GM21723 (cell line): ENCODE measurements at regions not wholly inside any gene's neighbourhood (a gene's known extent, or its start where the extent isn't known, plus 50 kb on each side); places are given as distances from the start of the nearest gene placed in this dataset.
"Not testable (repeated sequence)": the region's sequence is repeated elsewhere in the genome, so short reads cannot be mapped to it uniquely, and the experiment has no call there.

ENCODE experiments used
- ATAC-seq: cut with Tn5 transposase; IDR thresholded peaks from one replicate; pipeline ENCODE4 v1.9.1; 2021; ENCODE audit warnings: mild to moderate bottlenecking, moderate library complexity; ENCODE audit not compliant: unreplicated experiment

GRCh38 chr2:13791019-13791547 is 841.4 kb upstream of the LRATD1 start:
- ATAC-seq: no peak

DNA sequence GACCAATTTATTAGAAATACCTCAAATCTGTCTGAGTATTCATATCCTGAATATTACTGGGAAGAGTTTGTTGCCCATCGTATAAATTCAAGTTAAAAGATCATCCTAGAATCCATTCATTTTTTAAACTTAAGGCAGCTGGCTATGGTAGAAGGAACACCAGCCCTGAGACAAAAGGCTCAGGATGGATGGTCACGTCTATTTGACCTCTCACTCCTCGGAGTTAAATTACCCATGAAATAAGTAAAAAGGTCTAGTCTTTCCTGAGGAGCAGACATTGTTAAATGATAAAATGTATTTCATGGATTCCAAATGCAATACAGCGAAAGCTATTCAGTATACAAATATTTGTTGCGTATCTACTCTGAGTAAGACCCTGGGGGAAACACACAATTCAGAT is 826.0 kb upstream of the LRATD1 start:
- ATAC-seq: no peak

DNA sequence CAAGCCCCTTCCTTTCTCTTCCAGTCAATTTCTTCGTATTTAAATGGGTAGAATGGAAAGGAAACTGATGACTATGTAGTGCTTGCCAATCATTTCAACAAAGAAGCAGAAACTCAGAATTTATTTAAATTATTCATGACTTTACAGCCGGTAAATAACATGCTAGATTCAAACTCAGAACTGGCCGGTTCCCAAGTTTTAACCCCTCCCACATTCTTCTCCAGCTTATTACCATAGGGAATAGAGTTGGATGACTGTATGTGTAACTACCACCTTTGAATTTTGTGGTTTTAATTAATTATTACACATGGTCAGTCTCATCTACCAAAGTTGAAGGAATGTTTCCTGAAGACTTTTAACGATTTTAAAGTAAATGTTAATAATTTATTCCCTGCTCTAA is 819.3 kb upstream of the LRATD1 start:
- ATAC-seq: no peak

DNA sequence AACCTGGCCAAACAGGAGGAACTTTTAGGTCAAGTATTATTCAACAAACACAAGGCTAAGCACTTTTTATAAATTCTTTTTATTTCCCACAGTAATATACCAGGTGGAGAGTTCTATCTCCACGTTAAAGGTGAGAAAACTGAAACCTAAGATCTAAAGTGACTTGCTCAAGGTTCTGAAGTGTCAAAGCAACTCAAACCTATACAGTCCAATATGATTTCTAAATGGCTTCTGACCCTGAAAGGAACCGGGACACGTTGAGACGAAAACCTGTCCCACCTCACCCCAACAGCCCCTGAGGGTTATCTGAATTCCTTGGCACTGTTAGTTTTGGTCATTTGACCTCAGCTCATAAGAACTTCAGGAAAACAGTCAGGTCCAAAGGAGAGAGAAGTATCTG is 814.5 kb upstream of the LRATD1 start:
- ATAC-seq: no peak

DNA sequence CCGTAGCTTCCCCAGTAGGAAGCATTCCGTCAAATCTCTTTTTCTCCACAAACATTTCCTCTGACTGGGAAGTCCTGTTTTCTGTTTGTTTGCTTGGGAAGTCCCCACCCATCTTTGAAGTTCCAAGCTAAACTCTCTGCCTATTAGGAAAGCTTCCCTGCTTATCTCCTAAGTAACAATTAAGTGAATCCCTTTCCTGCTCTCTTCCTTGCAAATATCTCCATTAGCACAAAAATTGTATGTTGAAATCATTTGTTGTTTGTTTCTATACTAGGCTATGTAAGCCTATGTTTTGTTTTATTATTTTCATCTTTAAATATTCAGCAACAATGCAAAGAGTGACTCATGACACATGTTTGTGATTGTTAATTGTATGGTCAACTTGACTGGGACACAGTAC is 812.6 kb upstream of the LRATD1 start:
- no peak for ATAC-seq

DNA sequence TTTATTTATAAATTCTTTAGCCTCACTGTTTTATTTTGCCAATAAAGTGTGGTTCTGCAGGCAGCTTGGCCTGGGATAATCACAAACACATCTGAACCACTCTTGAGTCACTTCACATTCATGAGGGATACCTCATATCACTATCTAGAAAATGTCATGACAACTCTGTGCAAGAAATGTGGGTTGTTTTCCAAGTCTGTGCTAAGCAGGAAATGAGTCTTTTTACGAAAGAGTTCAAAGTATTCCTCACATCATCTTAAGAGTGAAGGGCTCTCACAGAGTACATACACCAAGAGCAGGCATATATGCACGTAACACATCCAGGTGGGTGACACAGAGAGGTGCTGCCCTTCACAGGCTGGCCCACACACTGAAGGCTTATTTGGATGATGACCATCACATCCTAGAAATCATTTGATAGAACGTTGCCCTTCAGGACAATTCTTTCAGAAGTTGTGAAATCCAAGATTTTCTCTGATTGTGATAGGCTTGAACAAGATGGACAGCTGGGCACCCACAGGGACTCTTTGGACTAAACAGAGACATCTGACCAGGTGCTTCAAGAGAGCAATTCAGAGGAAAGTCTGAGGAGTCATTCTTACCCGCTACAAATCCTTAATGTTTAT is 811.1 kb upstream of the LRATD1 start:
- no peak for ATAC-seq

DNA sequence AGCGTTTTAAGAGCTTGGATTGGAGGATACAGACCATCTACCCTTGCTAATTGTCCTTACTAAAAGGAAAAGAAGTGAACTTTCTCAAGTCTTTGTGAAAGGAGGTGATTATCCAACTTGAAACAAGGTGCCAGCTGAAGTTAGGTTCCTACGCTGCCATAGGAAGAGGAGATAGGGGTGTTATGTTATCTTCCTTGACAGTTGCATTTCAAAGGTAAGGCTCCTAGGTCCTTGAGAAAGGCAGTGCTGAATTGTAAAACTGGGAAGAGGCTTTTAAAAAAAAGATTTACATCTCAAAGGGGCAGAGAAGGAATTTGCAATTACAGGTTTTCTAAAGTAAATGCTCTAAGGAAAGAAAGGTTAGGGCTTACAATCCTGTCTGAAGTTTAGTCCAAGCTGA is 810.2 kb upstream of the LRATD1 start:
- no peak for ATAC-seq

- no peak for ATAC-seq
These were observed 806.1 kb upstream of the LRATD1 start for GRCh38 chr2:13826314-13826853.

DNA sequence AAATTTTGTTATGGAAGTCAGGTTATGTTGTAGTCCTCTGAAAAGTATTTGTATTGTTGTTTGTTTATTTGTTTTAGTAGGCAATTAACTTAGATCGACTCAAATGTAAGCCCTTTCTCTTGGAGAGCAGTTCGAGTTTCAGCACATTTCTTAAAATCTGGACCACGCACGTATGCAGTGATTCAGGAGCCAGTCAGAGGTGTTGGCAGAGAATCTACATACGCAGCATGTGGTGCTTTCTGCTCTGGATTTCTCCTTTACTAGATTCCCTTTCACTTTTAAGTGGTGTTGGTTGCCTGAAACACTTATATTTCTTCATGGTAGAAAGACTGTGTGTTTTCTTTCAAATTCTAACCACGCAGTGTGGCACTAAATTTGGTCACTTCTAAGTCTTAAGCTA is 773.9 kb upstream of the LRATD1 start:
- no peak for ATAC-seq

DNA sequence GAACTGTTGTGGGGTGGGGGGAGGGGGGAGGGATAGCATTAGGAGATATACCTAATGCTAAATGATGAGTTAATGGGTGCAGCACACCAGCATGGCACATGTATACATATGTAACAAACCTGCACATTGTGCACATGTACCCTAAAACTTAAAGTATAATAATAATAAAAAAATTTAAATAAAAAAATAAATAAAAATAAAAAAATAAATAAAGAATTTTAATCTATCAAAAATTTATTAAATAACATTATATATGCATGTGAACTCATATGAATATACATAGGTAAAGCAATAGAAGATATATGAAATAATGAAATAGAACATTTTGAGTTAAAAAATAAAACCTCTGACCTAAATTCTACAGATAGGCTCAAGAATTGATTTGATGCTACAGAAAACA is 764.2 kb upstream of the LRATD1 start:
- not testable (repeated sequence) for ATAC-seq

DNA sequence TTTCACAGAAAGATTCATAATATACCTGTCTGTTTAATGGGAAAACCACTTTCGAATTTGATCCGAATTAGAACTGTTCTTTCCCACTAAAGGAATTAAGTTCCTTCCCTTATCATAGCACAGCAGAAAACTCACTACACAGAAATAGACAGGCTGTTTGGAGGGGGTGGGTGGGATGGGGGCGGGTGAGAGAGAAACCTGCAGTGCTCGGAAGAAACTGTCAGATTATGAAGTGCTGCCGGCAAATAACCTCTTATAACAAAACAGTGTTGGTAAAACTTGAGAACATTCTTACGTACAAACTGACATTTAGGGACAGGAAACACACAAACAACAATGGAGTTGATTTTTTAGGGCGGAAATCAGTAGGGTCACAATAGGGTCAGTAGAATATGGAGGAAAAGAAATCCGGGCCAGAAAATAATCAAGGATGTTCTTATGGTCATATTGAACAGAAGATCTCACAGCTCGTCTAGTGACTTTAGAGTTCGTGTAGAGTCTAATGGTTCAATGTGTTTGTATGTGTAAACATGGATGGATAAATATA is 756.0 kb upstream of the LRATD1 start:
- ATAC-seq: no peak

GRCh38 chr2:13877571-13877970 is 754.9 kb upstream of the LRATD1 start:
- no peak for ATAC-seq

- no peak for ATAC-seq
These were observed 748.1 kb upstream of the LRATD1 start for GRCh38 chr2:13884291-13884976.

DNA sequence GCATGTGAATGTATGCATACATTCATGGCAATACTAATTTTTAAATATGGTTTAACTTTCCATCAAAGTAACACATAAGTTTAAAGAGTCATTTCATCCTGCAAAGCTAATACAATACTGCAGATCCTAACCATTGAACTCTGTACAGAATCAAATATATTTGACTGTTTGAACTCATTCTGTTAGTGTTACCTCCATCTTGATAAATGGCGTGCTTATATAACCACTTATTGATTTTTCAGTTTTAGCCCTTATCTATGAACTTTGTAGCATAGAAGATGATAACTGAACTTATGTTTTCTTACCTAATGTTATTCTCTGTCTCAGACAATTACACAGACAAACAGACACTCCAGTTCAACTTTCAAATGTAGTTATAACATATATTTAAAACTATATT is 731.0 kb upstream of the LRATD1 start:
- no peak for ATAC-seq

DNA sequence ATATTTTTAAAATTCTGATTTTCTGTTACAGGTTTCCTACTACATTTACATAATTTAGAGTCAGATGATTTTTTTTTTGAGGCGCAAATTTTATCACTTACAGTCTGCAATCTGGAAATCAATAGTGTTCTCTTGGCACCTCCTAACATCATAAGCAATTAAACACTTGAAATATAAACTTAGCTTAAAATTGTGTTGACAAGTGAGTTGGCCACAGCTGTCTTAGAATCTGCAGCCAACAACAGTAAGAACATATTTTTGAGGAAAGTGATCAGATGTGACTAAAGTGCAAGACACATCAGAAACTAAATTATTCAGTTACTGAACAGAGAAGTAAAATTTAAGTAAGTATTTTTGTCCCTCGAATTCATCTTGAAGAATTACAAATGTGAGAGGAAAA is 726.7 kb upstream of the LRATD1 start:
- no peak for ATAC-seq

DNA sequence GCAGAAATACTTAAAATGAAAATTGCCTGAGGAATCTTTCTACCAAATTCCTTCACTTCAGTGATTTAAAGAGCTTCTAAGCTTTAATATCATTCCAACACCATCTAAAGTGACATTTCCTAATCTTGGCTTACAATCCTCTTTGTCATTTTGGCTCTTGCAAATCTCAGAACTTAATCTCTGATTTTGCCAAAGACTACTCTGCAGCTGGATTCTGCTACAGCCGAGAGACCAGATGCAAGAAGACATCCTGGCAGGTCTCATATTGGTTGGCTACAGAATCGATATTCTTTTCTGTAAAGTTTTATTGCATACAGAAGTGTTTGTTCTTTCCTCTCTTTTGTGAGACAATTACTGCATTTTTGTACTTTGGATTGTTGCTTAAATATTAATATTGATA is 716.5 kb upstream of the LRATD1 start:
- no peak for ATAC-seq

DNA sequence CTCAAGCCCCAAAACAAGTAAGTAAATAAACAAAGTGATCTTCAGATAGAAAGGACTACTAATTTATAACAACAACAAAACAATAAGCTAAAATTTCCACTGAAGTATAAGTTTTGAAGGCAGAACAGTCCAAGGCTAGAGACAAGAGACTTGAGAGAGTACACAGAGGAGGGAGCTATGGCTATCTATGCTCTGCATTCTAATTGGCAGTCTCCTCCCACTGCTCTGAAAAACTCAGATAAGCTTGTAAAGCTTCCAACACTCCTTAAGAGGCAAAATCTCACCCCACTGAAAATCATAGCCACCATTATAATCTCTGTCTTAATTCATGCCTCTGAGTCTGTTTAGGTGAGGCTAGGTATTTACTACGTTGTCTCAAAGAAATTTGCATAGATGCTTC is 714.6 kb upstream of the LRATD1 start:
- no peak for ATAC-seq

GRCh38 chr2:13919981-13920382 is 712.5 kb upstream of the LRATD1 start:
- no peak for ATAC-seq

DNA sequence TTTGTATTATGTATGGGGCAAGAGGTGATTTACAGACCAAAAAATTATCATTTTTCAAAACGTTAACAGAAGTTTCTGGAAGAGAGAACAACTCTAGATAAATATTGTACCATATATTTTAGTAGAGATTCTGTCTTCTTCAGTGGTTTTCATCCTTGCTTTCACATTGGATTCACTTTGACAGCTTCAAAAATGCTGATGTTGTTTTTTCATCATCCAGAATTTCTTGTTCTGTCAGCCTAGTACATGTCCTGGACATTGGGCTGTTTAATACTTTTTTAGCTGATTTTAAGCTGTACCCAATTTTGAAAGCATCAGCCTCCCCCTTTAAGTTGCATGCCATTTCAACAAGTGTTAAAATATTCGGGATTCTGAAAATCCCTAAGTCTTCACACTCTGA is 711.3 kb upstream of the LRATD1 start:
- ATAC-seq: no peak

DNA sequence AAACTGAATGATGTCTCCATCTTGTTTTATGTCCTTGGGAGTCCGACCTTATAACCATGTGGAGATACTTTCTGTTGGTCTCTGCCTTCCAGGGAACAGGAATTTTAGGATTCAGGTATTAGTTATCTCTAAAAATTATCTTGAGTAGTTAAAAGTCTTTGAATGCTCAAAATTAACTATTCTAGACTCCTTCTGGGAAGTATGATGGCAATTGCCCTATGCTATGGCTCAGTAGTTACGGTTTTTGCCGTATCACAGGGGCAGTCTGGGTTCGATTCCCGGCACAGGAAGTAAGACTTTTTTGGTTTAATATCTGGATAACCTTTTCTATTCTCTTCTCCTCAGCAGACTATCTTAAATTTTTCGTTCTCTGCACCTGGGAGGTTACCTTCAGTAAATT is 708.7 kb upstream of the LRATD1 start:
- no peak for ATAC-seq

GRCh38 chr2:13942111-13942510 is 690.4 kb upstream of the LRATD1 start:
- no peak for ATAC-seq

- ATAC-seq: no peak
These were observed 681.8 kb upstream of the LRATD1 start for GRCh38 chr2:13950761-13951160.
